H1 (cell line): ENCODE measurements at regions not wholly inside any gene's neighbourhood (a gene's known extent, or its start where the extent isn't known, plus 50 kb on each side); places are given as distances from the start of the nearest gene placed in this dataset.

Experiments used
- CTCF ChIA-PET: fragments of 300-600 bp; sonication (Branson Sonifier 250); formaldehyde crosslinking; loops from one replicate; lab custom pipeline; 2021; ENCODE audit not compliant: partially characterized antibody; lab: Charles Lee
- POLR2A ChIA-PET: fragments of 300-600 bp; sonication (Branson Sonifier 250); formaldehyde crosslinking; loops from one replicate; lab custom pipeline; 2021; ENCODE audit warnings: inconsistent platforms; ENCODE audit not compliant: partially characterized antibody; lab: Charles Lee
- DNase-seq, 2 experiments: peaks; one replicate each; pipeline versions ENCODE4 v3.0.0 to v3.0.0-alpha.2; 2010 to 2022; ENCODE audit warnings: low spot score in 2 of 2, low read depth in 1 of 2, mixed read lengths in 1 of 2
- FAIRE-seq: peaks from 2 replicates; lab custom pipeline; 2011; peaks lifted over from hg19 to GRCh38; lab: Jason Lieb, UNC
- H2AFZ ChIP-seq: 2 replicates; pipeline ENCODE4 v1.8.1; 2012; ENCODE audit warnings: low read length, inconsistent platforms
- H2AK5ac ChIP-seq: 2 replicates; pipeline ENCODE4 v1.6.1; 2013; ENCODE audit warnings: low read depth, low read length
- H2BK120ac ChIP-seq: replicated peaks from 2 replicates; pipeline ENCODE3; 2013; ENCODE audit warnings: low read depth, low read length, inconsistent platforms
- H2BK12ac ChIP-seq: 2 replicates; pipeline ENCODE4 v1.6.1; 2013; ENCODE audit warnings: low read depth, low read length
- H2BK15ac ChIP-seq: 2 replicates; pipeline ENCODE4 v1.6.1; 2013; ENCODE audit warnings: low read length
- H2BK20ac ChIP-seq: 2 replicates; pipeline ENCODE4 v1.6.1; 2013; ENCODE audit warnings: low read length
- H2BK5ac ChIP-seq: 2 replicates; pipeline ENCODE4 v1.6.1; 2013; ENCODE audit warnings: low read depth, low read length
- H3K14ac ChIP-seq: 2 replicates; pipeline ENCODE4 v1.6.1; 2013; ENCODE audit warnings: inconsistent platforms; ENCODE audit not compliant: insufficient read length
- H3K18ac ChIP-seq: 2 replicates; pipeline ENCODE4 v1.6.1; 2013; ENCODE audit warnings: low read length; ENCODE audit errors: extremely low read depth
- H3K23ac ChIP-seq: 2 replicates; pipeline ENCODE4 v1.6.1; 2013; ENCODE audit warnings: inconsistent platforms; ENCODE audit not compliant: insufficient read length
- H3K23me2 ChIP-seq: 2 replicates; pipeline ENCODE4 v1.6.1; 2013; ENCODE audit warnings: low read depth, low read length
- H3K27ac ChIP-seq: 2 replicates; pipeline ENCODE4 v1.6.1; 2011; ENCODE audit warnings: low read depth, low read length, inconsistent platforms
- H3K27me3 ChIP-seq, 4 experiments: replicated peaks in 1 of 4; 1 replicate in 1 of 4; 2 replicates in 3 of 4; pipeline versions ENCODE4 v1.6.1 to v1.8.1; 2011 to 2013; ENCODE audit warnings: low read length in 3 of 4, mild to moderate bottlenecking in 3 of 4, inconsistent platforms in 2 of 4, mixed read lengths in 2 of 4, moderate library complexity in 1 of 4; ENCODE audit not compliant: control insufficient read depth in 3 of 4, insufficient read depth in 3 of 4; ENCODE audit errors: extremely low read depth in 1 of 4
- H3K36me3 ChIP-seq, 4 experiments: 2 replicates each; pipeline versions ENCODE4 v1.6.1 to v1.8.1; 2011 to 2013; ENCODE audit warnings: mild to moderate bottlenecking in 4 of 4, low read length in 3 of 4, moderate library complexity in 2 of 4, control low read depth in 1 of 4, inconsistent platforms in 1 of 4; ENCODE audit not compliant: insufficient read depth in 4 of 4, control insufficient read depth in 2 of 4
- H3K4ac ChIP-seq: replicated peaks from 2 replicates; pipeline ENCODE3; 2013; ENCODE audit warnings: low read length, low read depth, mixed read lengths, inconsistent platforms; ENCODE audit not compliant: insufficient read length
- H3K4me1 ChIP-seq, 4 experiments: replicated peaks in 1 of 4; 1 replicate in 1 of 4; 2 replicates in 3 of 4; pipeline versions ENCODE4 v1.6.1 to v1.8.1; 2011 to 2013; ENCODE audit warnings: low read length in 3 of 4, inconsistent platforms in 2 of 4, mixed read lengths in 1 of 4; ENCODE audit not compliant: insufficient read depth in 4 of 4, control insufficient read depth in 3 of 4
- H3K4me2 ChIP-seq, 2 experiments: 2 replicates each; pipeline versions ENCODE4 v1.6.1 to v1.8.1; 2011 to 2013; ENCODE audit warnings: low read depth in 2 of 2, low read length in 2 of 2, control low read depth in 1 of 2, inconsistent platforms in 1 of 2, mild to moderate bottlenecking in 1 of 2; ENCODE audit not compliant: insufficient read depth in 1 of 2
- H3K4me3 ChIP-seq, 4 experiments: fragments of 200-600, 300-600 bp in 1 of 4; sonication (generic), shearing (Covaris generic), sonication (Bioruptor Twin) in 1 of 4; 2 replicates each; pipeline versions ENCODE4 v1.5.1 to v1.8.1; 2011 to 2016; ENCODE audit warnings: low read length in 4 of 4, low read depth in 3 of 4, control low read depth in 2 of 4, inconsistent platforms in 2 of 4, mild to moderate bottlenecking in 2 of 4, mixed read lengths in 1 of 4, moderate library complexity in 1 of 4; ENCODE audit not compliant: insufficient read depth in 2 of 4; ENCODE audit errors: extremely low read depth in 1 of 4
- H3K56ac ChIP-seq: replicated peaks from 2 replicates; pipeline ENCODE3; 2013; ENCODE audit warnings: low read depth, mild to moderate bottlenecking, mixed read lengths, low read length, inconsistent platforms; ENCODE audit not compliant: insufficient read length
- H3K79me1 ChIP-seq: 2 replicates; pipeline ENCODE4 v1.6.1; 2013; ENCODE audit warnings: low read depth, low read length, control low read depth
- H3K79me2 ChIP-seq, 2 experiments: 2 replicates each; pipeline versions ENCODE4 v1.6.1 to v1.8.1; 2012 to 2013; ENCODE audit warnings: low read length in 2 of 2, mild to moderate bottlenecking in 2 of 2, inconsistent platforms in 1 of 2; ENCODE audit not compliant: insufficient read depth in 2 of 2, control insufficient read depth in 1 of 2
- H3K9ac ChIP-seq, 4 experiments: replicated peaks in 1 of 4; 1 replicate in 1 of 4; 2 replicates in 3 of 4; pipeline versions ENCODE4 v1.6.1 to v1.8.1; 2011 to 2013; ENCODE audit warnings: low read depth in 3 of 4, low read length in 3 of 4, control low read depth in 2 of 4, mild to moderate bottlenecking in 2 of 4, moderate library complexity in 2 of 4, inconsistent platforms in 1 of 4; ENCODE audit errors: extremely low read depth in 1 of 4
- H3K9me3 ChIP-seq, 2 experiments: 2 replicates each; pipeline versions ENCODE4 v1.6.1 to v1.8.1; 2012 to 2013; ENCODE audit warnings: mild to moderate bottlenecking in 2 of 2, moderate library complexity in 2 of 2, control low read depth in 1 of 2, inconsistent platforms in 1 of 2, low read depth in 1 of 2, low read length in 1 of 2, mixed read lengths in 1 of 2; ENCODE audit not compliant: insufficient read depth in 2 of 2
- H4K20me1 ChIP-seq, 2 experiments: replicated peaks in 1 of 2; 2 replicates each; pipeline versions ENCODE3 to v1.8.1; 2011 to 2013; ENCODE audit warnings: inconsistent platforms in 2 of 2, low read length in 2 of 2, mild to moderate bottlenecking in 1 of 2; ENCODE audit not compliant: insufficient read depth in 2 of 2, control insufficient read depth in 1 of 2
- H4K5ac ChIP-seq: 2 replicates; pipeline ENCODE4 v1.6.1; 2013; ENCODE audit warnings: low read length, low read depth, mixed read lengths, inconsistent platforms; ENCODE audit not compliant: insufficient read length
- H4K8ac ChIP-seq: 2 replicates; pipeline ENCODE4 v1.8.0; 2013; ENCODE audit warnings: mild to moderate bottlenecking, moderate library complexity, low read length, inconsistent platforms; ENCODE audit not compliant: insufficient read depth; ENCODE audit errors: extremely low read depth
- H4K91ac ChIP-seq: replicated peaks from 2 replicates; pipeline ENCODE3; 2013; ENCODE audit warnings: low read length, mixed read lengths, inconsistent platforms; ENCODE audit not compliant: insufficient read length
- BACH1 ChIP-seq: IDR thresholded peaks from 2 replicates; pipeline ENCODE4 v1.6.1; 2012; ENCODE audit warnings: low read length, improper control_type of control experiment
- EGR1 ChIP-seq: IDR thresholded peaks from 2 replicates; pipeline ENCODE4 v1.6.1; 2011; ENCODE audit warnings: low read depth, low read length, borderline replicate concordance
- GTF2F1 ChIP-seq: IDR thresholded peaks from 2 replicates; pipeline ENCODE4 v1.6.1; 2012; ENCODE audit warnings: low read depth, low read length, improper control_type of control experiment, borderline replicate concordance
- HDAC2 ChIP-seq, 2 experiments: fragments of 300-600 bp in 1 of 2; sonication (generic) in 1 of 2; IDR thresholded peaks; 2 replicates each; pipeline ENCODE4 v1.6.1; 2011 to 2012; ENCODE audit warnings: low read depth in 2 of 2, low read length in 2 of 2, mild to moderate bottlenecking in 2 of 2, moderate library complexity in 2 of 2, borderline replicate concordance in 1 of 2, inconsistent platforms in 1 of 2
- POU5F1 ChIP-seq: IDR thresholded peaks from 2 replicates; pipeline ENCODE4 v1.6.1; 2011; ENCODE audit warnings: low read depth, mild to moderate bottlenecking, low read length, moderate library complexity
- RAD21 ChIP-seq, 2 experiments: IDR thresholded peaks in 1 of 2; conservative IDR thresholded peaks in 1 of 2; 2 replicates each; pipeline ENCODE4 v1.6.1; 2011; ENCODE audit warnings: low read depth in 2 of 2, low read length in 2 of 2, improper control_type of control experiment in 1 of 2, inconsistent platforms in 1 of 2, mild to moderate bottlenecking in 1 of 2, moderate library complexity in 1 of 2
- RNF2 ChIP-seq: fragments of 200-900, 300-1000 bp; sonication (generic); IDR thresholded peaks from 2 replicates; pipeline ENCODE4 v1.7.1; 2016; ENCODE audit warnings: borderline replicate concordance, low read depth, mild to moderate bottlenecking, antibody characterized with exemption, low read length; ENCODE audit not compliant: poor library complexity, severe bottlenecking; ENCODE audit errors: missing control alignments
- SUZ12 ChIP-seq: fragments of 200-600 bp; sonication (generic); IDR thresholded peaks from 2 replicates; pipeline ENCODE4 v1.6.1; 2012; ENCODE audit warnings: mild to moderate bottlenecking, inconsistent platforms, low read length, moderate library complexity, mixed read lengths
- TEAD4 ChIP-seq: IDR thresholded peaks from 2 replicates; pipeline ENCODE4 v1.6.1; 2012; ENCODE audit warnings: low read depth, low read length, inconsistent platforms, mixed read lengths
- WGBS, 2 experiments: shearing (Covaris generic) in 1 of 2; methylation state at CpG; one replicate each; pipeline versions ENCODE4 v1.1.6 to v1.1.7; 2013 to 2015; ENCODE audit warnings: low lambda C conversion rate in 2 of 2, mixed read lengths in 2 of 2, inconsistent platforms in 1 of 2, low coverage in 1 of 2, missing lambda C conversion rate in 1 of 2; ENCODE audit not compliant: insufficient replicate concordance in 2 of 2, insufficient coverage in 1 of 2, insufficient read length in 1 of 2; ENCODE audit errors: extremely low coverage in 1 of 2, missing lambda C conversion rate in 1 of 2; 5-methylcytosine and 5-hydroxymethylcytosine counted together
- TF ChIP-seq, protein P1 (sequence below): IDR thresholded peaks from 2 replicates; pipeline ENCODE4 v1.6.1; 2011; ENCODE audit warnings: low read length, improper control_type of control experiment

GRCh38 chr2:51960281-51960680 lies 928.3 kb upstream of the NRXN1 start:
- Histone ChIP-seq H2AK5ac (no peak overlapping the region), H3K4ac (no peak overlapping the region), H3K79me1 (no peaks in the 10 kb centered on the region), H3K14ac (no peak overlapping the region), H3K18ac (no peak overlapping the region), H3K27ac (no peak overlapping the region), H3K9me3 (no peaks in the 10 kb centered on the region), H2BK5ac (no peak overlapping the region), H3K4me3 (no peak overlapping the region), H2AFZ (no peak overlapping the region), H3K4me2 (no peak overlapping the region), H3K9ac (no peak overlapping the region), H2BK15ac (no peak overlapping the region), H3K79me2 (no peaks in the 10 kb centered on the region), H2BK20ac (no peak overlapping the region), H3K36me3 (no peaks in the 10 kb centered on the region), H4K8ac (no peak overlapping the region), H4K20me1 (no peaks in the 10 kb centered on the region), H3K4me1 (no peaks in the 10 kb centered on the region), H3K23me2 (no peaks in the 10 kb centered on the region), H4K5ac (no peak overlapping the region), H4K91ac (no peak overlapping the region), H2BK120ac (no peak overlapping the region), H2BK12ac (no peak overlapping the region), H3K56ac (no peak overlapping the region), H3K27me3 (peaks cover 0 to 1% (median 0%) of the 10 kb centered on the region in 4 experiments; a peak in 1 of 7 replicates), H3K23ac (no peak overlapping the region)
- DNase-seq (no peak), FAIRE-seq (no peak)
- 97% methylated on average over 2 of the region's 2 CpGs; no CpG with 5 or more reads in 1 of the 2 experiments for WGBS, 2 experiments
- ChIA-PET POLR2A (no interaction called here), CTCF (interaction anchor here (0.7 to 2.0 kb wide), 2 partner anchors 8 to 11 kb away, joined by 3 to 5 read pairs; no protein-coding TSS in a partner anchor)
- TF ChIP-seq HDAC2 (IDR thresholded peaks at IDR 0.05; ENCODE audit: borderline replicate concordance in 1 of 2, low read depth in 2 of 2, low read length in 2 of 2), result no peak
- TF ChIP-seq RNF2, result no peak
- no peak for TF ChIP-seq POU5F1
- no peak for TF ChIP-seq EGR1
- TF ChIP-seq, protein P1, sequence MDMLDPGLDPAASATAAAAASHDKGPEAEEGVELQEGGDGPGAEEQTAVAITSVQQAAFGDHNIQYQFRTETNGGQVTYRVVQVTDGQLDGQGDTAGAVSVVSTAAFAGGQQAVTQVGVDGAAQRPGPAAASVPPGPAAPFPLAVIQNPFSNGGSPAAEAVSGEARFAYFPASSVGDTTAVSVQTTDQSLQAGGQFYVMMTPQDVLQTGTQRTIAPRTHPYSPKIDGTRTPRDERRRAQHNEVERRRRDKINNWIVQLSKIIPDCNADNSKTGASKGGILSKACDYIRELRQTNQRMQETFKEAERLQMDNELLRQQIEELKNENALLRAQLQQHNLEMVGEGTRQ, result no peak
- no peak for TF ChIP-seq RAD21 (IDR thresholded peaks at IDR 0.05 in 1 of 2, conservative IDR thresholded peaks at IDR 0.05 in 1 of 2; ENCODE audit: low read depth in 2 of 2, low read length in 2 of 2)
- no peak for TF ChIP-seq BACH1
- TF ChIP-seq TEAD4, result no peak
- TF ChIP-seq GTF2F1, result no peak
- TF ChIP-seq SUZ12, result no peak
